A549 (cell line): ENCODE measurements at regions not wholly inside any gene's neighbourhood (a gene's known extent, or its start where the extent isn't known, plus 50 kb on each side); places are given as distances from the start of the nearest gene placed in this dataset.

Experiments used
- BHLHE40 ChIP-seq: IDR thresholded peaks from 2 replicates; pipeline ENCODE4 v1.6.1; 2012; ENCODE audit warnings: low read depth, low read length, inconsistent platforms
- ESRRA ChIP-seq: fragments of 150-350 bp; IDR thresholded peaks from 2 replicates; pipeline ENCODE4 v1.6.1; 2014; ENCODE audit warnings: mild to moderate bottlenecking, low read length, borderline replicate concordance
- JUN ChIP-seq, 2 experiments: fragments of >200 bp; sonication (Bioruptor Twin); formaldehyde crosslinking; IDR thresholded peaks; 2 replicates in 1 of 2; 3 replicates in 1 of 2; pipeline ENCODE4 v1.6.1; 2016 to 2017
- MAFK ChIP-seq: fragments of 450-650 bp; IDR thresholded peaks from 2 replicates; pipeline ENCODE4 v1.6.1; 2014; ENCODE audit not compliant: partially characterized antibody
- NFE2L2 ChIP-seq: fragments of 150-350 bp; conservative IDR thresholded peaks from 2 replicates; pipeline ENCODE4 v1.6.1; 2014; ENCODE audit warnings: low read length
- NR3C1 ChIP-seq: fragments of >200 bp; sonication (Bioruptor Twin); formaldehyde crosslinking; IDR thresholded peaks from 3 replicates; pipeline ENCODE4 v1.6.1; 2017
- RNF2 ChIP-seq: fragments of 200-600 bp; sonication (generic); IDR thresholded peaks from 2 replicates; pipeline ENCODE4 v1.6.1; 2016; ENCODE audit warnings: low read depth, mild to moderate bottlenecking, antibody characterized with exemption, moderate library complexity, borderline replicate concordance
- SREBF2 ChIP-seq: fragments of 450-650 bp; IDR thresholded peaks from 2 replicates; pipeline ENCODE4 v1.6.1; 2014; ENCODE audit warnings: mild to moderate bottlenecking, moderate library complexity
- TF ChIP-seq, protein P1 (sequence below): fragments of >200 bp; sonication (Bioruptor Twin); formaldehyde crosslinking; IDR thresholded peaks from 3 replicates; pipeline ENCODE4 v1.5.1; 2016

DNA sequence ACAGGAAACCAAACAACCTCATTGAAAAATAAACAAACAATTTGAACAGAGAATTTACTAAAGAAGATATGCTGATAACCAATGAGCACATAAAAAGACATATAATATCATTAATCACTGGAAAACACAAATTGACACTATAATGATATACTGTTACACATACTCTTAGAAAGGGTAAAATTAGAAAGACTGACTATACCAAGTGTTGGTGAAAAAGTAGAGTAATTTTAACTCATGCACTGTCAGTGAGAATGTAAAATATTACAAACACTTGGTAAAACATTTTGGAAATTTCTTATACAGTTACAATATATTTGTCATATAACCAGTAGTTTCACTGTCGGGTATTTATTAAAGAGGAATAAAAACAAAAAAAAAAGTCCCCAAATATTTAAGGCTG, 1139.2 kb upstream of the GJE1 start:
- no peak for TF ChIP-seq RNF2
- TF ChIP-seq, protein P1, sequence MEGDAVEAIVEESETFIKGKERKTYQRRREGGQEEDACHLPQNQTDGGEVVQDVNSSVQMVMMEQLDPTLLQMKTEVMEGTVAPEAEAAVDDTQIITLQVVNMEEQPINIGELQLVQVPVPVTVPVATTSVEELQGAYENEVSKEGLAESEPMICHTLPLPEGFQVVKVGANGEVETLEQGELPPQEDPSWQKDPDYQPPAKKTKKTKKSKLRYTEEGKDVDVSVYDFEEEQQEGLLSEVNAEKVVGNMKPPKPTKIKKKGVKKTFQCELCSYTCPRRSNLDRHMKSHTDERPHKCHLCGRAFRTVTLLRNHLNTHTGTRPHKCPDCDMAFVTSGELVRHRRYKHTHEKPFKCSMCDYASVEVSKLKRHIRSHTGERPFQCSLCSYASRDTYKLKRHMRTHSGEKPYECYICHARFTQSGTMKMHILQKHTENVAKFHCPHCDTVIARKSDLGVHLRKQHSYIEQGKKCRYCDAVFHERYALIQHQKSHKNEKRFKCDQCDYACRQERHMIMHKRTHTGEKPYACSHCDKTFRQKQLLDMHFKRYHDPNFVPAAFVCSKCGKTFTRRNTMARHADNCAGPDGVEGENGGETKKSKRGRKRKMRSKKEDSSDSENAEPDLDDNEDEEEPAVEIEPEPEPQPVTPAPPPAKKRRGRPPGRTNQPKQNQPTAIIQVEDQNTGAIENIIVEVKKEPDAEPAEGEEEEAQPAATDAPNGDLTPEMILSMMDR: no peak
- no peak for TF ChIP-seq NR3C1
- TF ChIP-seq BHLHE40: no peak
- no peak for TF ChIP-seq JUN (IDR thresholded peaks at IDR 0.05)
- no peak for TF ChIP-seq ESRRA
- no peak for TF ChIP-seq NFE2L2
- TF ChIP-seq MAFK: no peak
- no peak for TF ChIP-seq SREBF2
